OCI-LY7 (cell line): ENCODE measurements at regions not wholly inside any gene's neighbourhood (a gene's known extent, or its start where the extent isn't known, plus 50 kb on each side); places are given as distances from the start of the nearest gene placed in this dataset.

ENCODE experiments used
- EZH2phosphoT487 ChIP-seq: fragments of 200-600 bp; sonication (generic); IDR thresholded peaks from 2 replicates; pipeline ENCODE4 v1.6.1; 2018; ENCODE audit warnings: low read depth, borderline replicate concordance, mild to moderate bottlenecking, mixed run types, antibody characterized with exemption, low read length, moderate library complexity, mixed read lengths
- TF ChIP-seq, protein P1 (sequence below): fragments of 200-600 bp; sonication (generic); conservative IDR thresholded peaks from 2 replicates; pipeline ENCODE4 v1.5.1; 2014; ENCODE audit warnings: mild to moderate bottlenecking, antibody characterized with exemption, low read length, moderate library complexity, mixed read lengths

DNA sequence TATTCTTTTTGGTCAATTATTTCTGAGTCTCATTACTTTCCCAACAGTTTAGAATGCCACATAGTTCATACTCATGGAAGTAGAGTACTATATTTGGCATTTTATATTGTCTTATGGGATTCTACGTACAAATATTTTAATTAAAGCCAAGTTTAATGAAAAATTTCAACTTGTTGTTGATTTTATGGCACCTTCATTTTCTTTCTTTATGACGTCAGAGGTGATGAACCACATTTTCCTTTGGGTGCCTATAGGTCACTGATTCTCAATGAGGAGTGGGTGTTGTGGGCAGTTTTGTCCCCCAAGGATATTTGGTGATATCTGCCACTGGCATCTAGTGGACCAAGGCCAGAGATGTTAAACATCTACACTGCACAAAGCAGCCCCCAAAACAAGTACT, 1071.3 kb downstream of the NXPH1 start:
- TF ChIP-seq, protein P1, sequence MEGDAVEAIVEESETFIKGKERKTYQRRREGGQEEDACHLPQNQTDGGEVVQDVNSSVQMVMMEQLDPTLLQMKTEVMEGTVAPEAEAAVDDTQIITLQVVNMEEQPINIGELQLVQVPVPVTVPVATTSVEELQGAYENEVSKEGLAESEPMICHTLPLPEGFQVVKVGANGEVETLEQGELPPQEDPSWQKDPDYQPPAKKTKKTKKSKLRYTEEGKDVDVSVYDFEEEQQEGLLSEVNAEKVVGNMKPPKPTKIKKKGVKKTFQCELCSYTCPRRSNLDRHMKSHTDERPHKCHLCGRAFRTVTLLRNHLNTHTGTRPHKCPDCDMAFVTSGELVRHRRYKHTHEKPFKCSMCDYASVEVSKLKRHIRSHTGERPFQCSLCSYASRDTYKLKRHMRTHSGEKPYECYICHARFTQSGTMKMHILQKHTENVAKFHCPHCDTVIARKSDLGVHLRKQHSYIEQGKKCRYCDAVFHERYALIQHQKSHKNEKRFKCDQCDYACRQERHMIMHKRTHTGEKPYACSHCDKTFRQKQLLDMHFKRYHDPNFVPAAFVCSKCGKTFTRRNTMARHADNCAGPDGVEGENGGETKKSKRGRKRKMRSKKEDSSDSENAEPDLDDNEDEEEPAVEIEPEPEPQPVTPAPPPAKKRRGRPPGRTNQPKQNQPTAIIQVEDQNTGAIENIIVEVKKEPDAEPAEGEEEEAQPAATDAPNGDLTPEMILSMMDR: no peak
- no peak for TF ChIP-seq EZH2phosphoT487
